ENCODE measurements at regions not wholly inside any gene's neighbourhood (a gene's known extent, or its start where the extent isn't known, plus 50 kb on each side); places are given as distances from the start of the nearest gene placed in this dataset.
"Not testable (repeated sequence)": the region's sequence is repeated elsewhere in the genome, so short reads cannot be mapped to it uniquely, and the experiment has no call there.

- DNase-seq: no peak
Observed at GRCh38 chr13:65605396-65605795, 1624.7 kb downstream of the PCDH9 start.

- no peak for DNase-seq
Observed at GRCh38 chr13:65603160-65603559, 1627.0 kb downstream of the PCDH9 start.

- no peak for DNase-seq
Observed at GRCh38 chr13:65601855-65602254, 1628.3 kb downstream of the PCDH9 start.

GRCh38 chr13:65600702-65601101 is 1629.4 kb downstream of the PCDH9 start:
- DNase-seq: no peak

GRCh38 chr13:65597839-65598818 is 1632.0 kb downstream of the PCDH9 start:
- no peak for DNase-seq

- DNase-seq: no peak
Observed at GRCh38 chr13:65595916-65596315, 1634.2 kb downstream of the PCDH9 start.

GRCh38 chr13:65594298-65594781 is 1635.8 kb downstream of the PCDH9 start:
- no peak for DNase-seq

- DNase-seq: no peak
Observed at GRCh38 chr13:65593298-65593874, 1636.8 kb downstream of the PCDH9 start.

GRCh38 chr13:65592731-65593130 is 1637.4 kb downstream of the PCDH9 start:
- no peak for DNase-seq

GRCh38 chr13:65585346-65585745 is 1644.8 kb downstream of the PCDH9 start:
- DNase-seq: no peak

GRCh38 chr13:65584126-65584525 is 1646.0 kb downstream of the PCDH9 start:
- DNase-seq: no peak

GRCh38 chr13:65582160-65582559 is 1648.0 kb downstream of the PCDH9 start:
- no peak for DNase-seq

- not testable (repeated sequence) for DNase-seq
Observed at GRCh38 chr13:65564561-65564960, 1665.6 kb downstream of the PCDH9 start.

GRCh38 chr13:65562305-65562704 is 1667.8 kb downstream of the PCDH9 start:
- no peak for DNase-seq

GRCh38 chr13:65560936-65561335 is 1669.2 kb downstream of the PCDH9 start:
- no peak for DNase-seq

- no peak for DNase-seq
Observed at GRCh38 chr13:65555962-65556361, 1674.2 kb downstream of the PCDH9 start.

GRCh38 chr13:65553096-65553727 is 1676.9 kb downstream of the PCDH9 start:
- DNase-seq: no peak

GRCh38 chr13:65551208-65551607 is 1678.9 kb downstream of the PCDH9 start:
- no peak for DNase-seq

- DNase-seq: no peak
Observed at GRCh38 chr13:65540175-65540574, 1690.0 kb downstream of the PCDH9 start.

- no peak for DNase-seq
Observed at GRCh38 chr13:65535370-65535769, 1694.8 kb downstream of the PCDH9 start.

- no peak for DNase-seq
Observed at GRCh38 chr13:65532231-65532630, 1697.9 kb downstream of the PCDH9 start.

GRCh38 chr13:65530688-65531087 is 1699.4 kb downstream of the PCDH9 start:
- DNase-seq: no peak

All from nucleus accumbens (tissue), 56 donors.